ENCODE measurements at regions not wholly inside any gene's neighbourhood (a gene's known extent, or its start where the extent isn't known, plus 50 kb on each side); places are given as distances from the start of the nearest gene placed in this dataset.

DNA sequence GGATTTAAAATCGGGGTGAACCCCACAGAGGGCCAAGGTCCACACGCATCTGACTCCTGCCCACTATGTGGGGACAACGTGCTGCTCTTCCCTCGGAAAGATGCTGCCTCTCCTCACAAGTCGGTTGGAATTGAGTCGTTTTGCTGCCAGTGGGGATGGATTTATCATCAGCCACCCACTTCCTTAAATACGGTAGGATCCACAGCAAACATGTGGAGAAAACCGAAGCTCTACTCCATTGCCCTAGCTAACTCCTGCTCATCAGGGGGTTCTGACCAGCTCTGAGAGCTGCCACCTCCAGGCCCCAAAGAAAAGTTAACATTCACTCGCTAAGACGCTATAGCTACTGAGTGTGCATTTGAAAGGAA is 80.9 kb downstream of the CHRNA1 start:
- TF ChIP-seq, protein P1, sequence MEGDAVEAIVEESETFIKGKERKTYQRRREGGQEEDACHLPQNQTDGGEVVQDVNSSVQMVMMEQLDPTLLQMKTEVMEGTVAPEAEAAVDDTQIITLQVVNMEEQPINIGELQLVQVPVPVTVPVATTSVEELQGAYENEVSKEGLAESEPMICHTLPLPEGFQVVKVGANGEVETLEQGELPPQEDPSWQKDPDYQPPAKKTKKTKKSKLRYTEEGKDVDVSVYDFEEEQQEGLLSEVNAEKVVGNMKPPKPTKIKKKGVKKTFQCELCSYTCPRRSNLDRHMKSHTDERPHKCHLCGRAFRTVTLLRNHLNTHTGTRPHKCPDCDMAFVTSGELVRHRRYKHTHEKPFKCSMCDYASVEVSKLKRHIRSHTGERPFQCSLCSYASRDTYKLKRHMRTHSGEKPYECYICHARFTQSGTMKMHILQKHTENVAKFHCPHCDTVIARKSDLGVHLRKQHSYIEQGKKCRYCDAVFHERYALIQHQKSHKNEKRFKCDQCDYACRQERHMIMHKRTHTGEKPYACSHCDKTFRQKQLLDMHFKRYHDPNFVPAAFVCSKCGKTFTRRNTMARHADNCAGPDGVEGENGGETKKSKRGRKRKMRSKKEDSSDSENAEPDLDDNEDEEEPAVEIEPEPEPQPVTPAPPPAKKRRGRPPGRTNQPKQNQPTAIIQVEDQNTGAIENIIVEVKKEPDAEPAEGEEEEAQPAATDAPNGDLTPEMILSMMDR (IDR thresholded peaks at IDR 0.05): no peak
- no peak for TF ChIP-seq POLR2A (IDR thresholded peaks at IDR 0.05)
